Esophagus muscularis mucosa (tissue), 3 donors: ENCODE measurements at regions not wholly inside any gene's neighbourhood (a gene's known extent, or its start where the extent isn't known, plus 50 kb on each side); places are given as distances from the start of the nearest gene placed in this dataset.

Experiments used
- POLR2AphosphoS5 ChIP-seq, 2 donors: sonication (generic); formaldehyde crosslinking; IDR thresholded peaks; one replicate each; pipeline ENCODE4 v1.6.1; 2017; ENCODE audit warnings: antibody characterized with exemption in 2 of 2
- TF ChIP-seq, protein P1 (sequence below), 3 experiments: fragments of 200-600 bp in 2 of 3; fragments of 450-650 bp in 1 of 3; sonication (generic) in 2 of 3; IDR thresholded peaks; one replicate each; pipeline ENCODE4 v1.5.1; 2017 to 2019; ENCODE audit warnings: antibody characterized with exemption in 3 of 3, mild to moderate bottlenecking in 2 of 3, moderate library complexity in 1 of 3

DNA sequence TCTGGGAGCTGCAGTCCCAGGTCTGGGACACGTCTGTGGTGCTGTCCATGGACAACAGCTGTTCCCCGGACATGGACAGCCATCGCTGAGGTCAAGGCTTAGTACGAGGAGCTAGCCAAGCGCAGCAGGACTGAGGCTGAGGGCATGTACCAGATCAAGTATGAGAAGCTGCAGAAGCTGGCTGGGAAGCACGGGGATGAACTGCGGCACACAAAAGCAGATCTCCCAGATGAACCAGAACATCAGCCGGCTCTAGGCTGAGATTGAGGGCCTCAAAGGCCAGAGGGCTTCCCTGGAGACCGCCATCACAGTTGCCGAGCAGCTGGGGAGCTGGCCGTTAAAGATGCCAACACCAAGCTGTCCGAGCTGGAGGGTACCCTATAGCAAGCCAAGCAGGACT, 375.3 kb downstream of the SEC23A start:
- TF ChIP-seq POLR2AphosphoS5 (IDR thresholded peaks at IDR 0.05), result no peak
- TF ChIP-seq, protein P1, sequence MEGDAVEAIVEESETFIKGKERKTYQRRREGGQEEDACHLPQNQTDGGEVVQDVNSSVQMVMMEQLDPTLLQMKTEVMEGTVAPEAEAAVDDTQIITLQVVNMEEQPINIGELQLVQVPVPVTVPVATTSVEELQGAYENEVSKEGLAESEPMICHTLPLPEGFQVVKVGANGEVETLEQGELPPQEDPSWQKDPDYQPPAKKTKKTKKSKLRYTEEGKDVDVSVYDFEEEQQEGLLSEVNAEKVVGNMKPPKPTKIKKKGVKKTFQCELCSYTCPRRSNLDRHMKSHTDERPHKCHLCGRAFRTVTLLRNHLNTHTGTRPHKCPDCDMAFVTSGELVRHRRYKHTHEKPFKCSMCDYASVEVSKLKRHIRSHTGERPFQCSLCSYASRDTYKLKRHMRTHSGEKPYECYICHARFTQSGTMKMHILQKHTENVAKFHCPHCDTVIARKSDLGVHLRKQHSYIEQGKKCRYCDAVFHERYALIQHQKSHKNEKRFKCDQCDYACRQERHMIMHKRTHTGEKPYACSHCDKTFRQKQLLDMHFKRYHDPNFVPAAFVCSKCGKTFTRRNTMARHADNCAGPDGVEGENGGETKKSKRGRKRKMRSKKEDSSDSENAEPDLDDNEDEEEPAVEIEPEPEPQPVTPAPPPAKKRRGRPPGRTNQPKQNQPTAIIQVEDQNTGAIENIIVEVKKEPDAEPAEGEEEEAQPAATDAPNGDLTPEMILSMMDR (IDR thresholded peaks at IDR 0.05), result no peak
